ENCODE measurements at regions not wholly inside any gene's neighbourhood (a gene's known extent, or its start where the extent isn't known, plus 50 kb on each side); places are given as distances from the start of the nearest gene placed in this dataset.

DNA sequence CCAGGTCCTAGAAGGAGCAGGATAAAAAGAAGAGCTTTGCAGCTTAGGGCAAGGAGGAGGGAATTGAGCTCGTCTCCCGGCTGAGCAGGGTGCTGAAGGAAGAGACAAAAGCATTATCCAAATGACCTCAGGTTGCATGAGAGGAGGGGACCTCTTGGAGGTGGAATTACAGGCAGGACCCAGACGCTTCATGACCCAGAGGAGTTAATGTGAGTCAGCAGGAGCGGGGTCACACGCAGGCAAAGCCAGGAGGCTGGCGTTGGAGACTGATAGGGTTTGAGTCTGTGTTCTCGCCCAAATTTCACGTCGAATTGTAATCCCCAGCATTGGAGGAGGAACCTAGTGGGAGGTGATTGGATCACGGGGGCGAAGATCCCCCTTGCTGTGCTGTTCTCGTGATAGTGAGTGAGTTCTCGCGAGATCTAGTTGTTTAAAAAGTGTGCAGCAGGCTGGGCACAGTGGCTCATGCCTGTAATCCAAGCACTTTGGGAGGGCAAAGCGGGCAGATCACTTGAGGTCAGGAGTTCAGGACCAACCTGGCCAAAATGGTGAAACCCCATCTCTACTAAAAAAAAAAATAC, 63.7 kb upstream of the AUTS2 start:
- TF ChIP-seq, protein P1, sequence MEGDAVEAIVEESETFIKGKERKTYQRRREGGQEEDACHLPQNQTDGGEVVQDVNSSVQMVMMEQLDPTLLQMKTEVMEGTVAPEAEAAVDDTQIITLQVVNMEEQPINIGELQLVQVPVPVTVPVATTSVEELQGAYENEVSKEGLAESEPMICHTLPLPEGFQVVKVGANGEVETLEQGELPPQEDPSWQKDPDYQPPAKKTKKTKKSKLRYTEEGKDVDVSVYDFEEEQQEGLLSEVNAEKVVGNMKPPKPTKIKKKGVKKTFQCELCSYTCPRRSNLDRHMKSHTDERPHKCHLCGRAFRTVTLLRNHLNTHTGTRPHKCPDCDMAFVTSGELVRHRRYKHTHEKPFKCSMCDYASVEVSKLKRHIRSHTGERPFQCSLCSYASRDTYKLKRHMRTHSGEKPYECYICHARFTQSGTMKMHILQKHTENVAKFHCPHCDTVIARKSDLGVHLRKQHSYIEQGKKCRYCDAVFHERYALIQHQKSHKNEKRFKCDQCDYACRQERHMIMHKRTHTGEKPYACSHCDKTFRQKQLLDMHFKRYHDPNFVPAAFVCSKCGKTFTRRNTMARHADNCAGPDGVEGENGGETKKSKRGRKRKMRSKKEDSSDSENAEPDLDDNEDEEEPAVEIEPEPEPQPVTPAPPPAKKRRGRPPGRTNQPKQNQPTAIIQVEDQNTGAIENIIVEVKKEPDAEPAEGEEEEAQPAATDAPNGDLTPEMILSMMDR (IDR thresholded peaks at IDR 0.05): no peak

GRCh38 chr7:69537691-69538090, 60.6 kb upstream of the AUTS2 start:
- TF ChIP-seq, protein P1 (IDR thresholded peaks at IDR 0.05): no peak

DNA sequence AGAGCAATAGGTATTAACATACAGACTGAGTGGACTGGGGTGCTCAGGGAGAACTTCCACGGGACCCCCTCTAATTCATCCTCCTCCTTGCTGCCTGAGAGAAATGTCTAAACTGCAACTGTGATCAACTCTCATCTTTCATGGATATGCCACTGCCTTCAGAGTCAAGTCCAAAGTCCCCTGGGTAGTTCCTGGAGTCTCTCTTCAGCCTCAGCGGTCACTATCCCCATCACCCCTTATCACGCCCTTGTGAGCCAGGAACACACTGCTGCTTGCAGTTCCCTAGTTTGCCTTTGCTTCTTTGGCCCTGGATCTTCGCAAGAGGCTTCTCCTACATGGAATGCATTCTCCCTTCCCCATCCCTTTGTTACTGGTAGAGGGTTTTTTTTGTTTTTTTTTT, 58.7 kb upstream of the AUTS2 start:
- TF ChIP-seq, protein P1 (IDR thresholded peaks at IDR 0.05): no peak

DNA sequence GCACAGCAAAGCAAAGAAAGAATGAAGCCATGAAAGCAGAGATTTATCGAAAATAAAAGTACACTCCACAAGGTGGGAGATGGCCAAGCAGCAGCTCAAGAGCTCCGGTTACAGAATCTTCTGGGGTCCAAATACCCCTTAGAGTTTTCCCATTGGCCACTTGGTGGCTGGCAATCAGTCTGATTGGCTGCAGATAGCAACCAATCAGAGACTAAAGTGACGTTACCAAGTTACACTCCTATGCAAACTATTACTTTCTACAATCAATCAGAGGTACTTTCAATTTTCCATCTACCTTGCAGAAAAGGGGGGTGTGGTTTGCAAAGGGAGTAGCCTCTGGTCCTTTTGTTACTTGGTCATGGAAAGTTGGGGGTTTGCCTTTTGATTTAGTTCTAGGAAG, 58.0 kb upstream of the AUTS2 start:
- TF ChIP-seq, protein P1 (IDR thresholded peaks at IDR 0.05): no peak

DNA sequence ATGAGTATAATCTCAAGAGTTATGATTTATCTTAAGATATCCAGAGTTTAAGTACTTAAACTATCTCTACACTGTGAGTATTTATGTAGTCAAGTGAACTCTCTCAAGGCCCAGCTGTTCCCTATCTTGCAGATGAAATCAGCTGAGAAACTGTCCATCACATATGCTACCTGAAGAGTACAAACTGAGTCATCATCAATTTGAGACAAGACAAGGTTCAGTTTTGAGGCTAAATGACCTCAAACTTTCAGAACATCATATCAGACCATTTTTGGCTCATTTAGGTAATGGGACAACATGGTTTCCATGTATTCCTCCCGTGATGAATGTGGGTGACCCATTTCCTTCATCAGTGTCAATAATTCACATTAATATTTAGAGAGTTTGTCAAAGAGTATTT, 53.1 kb upstream of the AUTS2 start:
- TF ChIP-seq, protein P1 (IDR thresholded peaks at IDR 0.05): no peak
